Endothelial cell of umbilical vein (primary cell): ENCODE measurements at regions not wholly inside any gene's neighbourhood (a gene's known extent, or its start where the extent isn't known, plus 50 kb on each side); places are given as distances from the start of the nearest gene placed in this dataset.

Experiments used
- BruUV-seq: library from RNA; stranded (reverse); fragments of 400-500 nt; replicated peaks from 2 replicates; lab custom pipeline; 2021; lab: Mats Ljungman, UMichigan
- CTCF ChIA-PET: fragments of 300-600, 350-600 bp; sonication (Branson Sonifier 250); formaldehyde crosslinking; loops from one replicate; lab custom pipeline; 2021; ENCODE audit warnings: antibody characterized with exemption, inconsistent platforms; lab: Charles Lee
- POLR2A ChIA-PET: fragments of 300-600, 350-600 bp; sonication (Branson Sonifier 250); formaldehyde crosslinking; loops from one replicate; lab custom pipeline; 2021; ENCODE audit warnings: antibody characterized with exemption, inconsistent platforms; lab: Charles Lee
- DNase-seq: peaks from one replicate; pipeline ENCODE4 v3.0.0-alpha.2; 2011; ENCODE audit warnings: low read depth, low spot score
- FAIRE-seq: peaks from 2 replicates; lab custom pipeline; 2011; peaks lifted over from hg19 to GRCh38; lab: Jason Lieb, UNC
- H2AFZ ChIP-seq: 2 replicates; pipeline ENCODE4 v1.6.0; 2012; ENCODE audit warnings: low read depth, low read length, control low read depth, inconsistent platforms
- H3K27ac ChIP-seq: 2 replicates; pipeline ENCODE4 v1.5.1; 2011; ENCODE audit warnings: low read depth, mild to moderate bottlenecking, control low read depth, low read length, moderate library complexity; ENCODE audit not compliant: insufficient read depth
- H3K27me3 ChIP-seq, 2 experiments: 2 replicates each; pipeline versions ENCODE4 v1.6.0 to v1.6.1; 2011; ENCODE audit warnings: low read length in 2 of 2, mixed read lengths in 1 of 2; ENCODE audit not compliant: control insufficient read depth in 2 of 2, insufficient read depth in 2 of 2
- H3K36me3 ChIP-seq, 2 experiments: 2 replicates in 1 of 2; 3 replicates in 1 of 2; pipeline ENCODE4 v1.5.1; 2011; ENCODE audit warnings: low read length in 2 of 2, mild to moderate bottlenecking in 1 of 2, moderate library complexity in 1 of 2; ENCODE audit not compliant: control insufficient read depth in 2 of 2, insufficient read depth in 2 of 2; ENCODE audit errors: extremely low read depth in 1 of 2
- H3K4me1 ChIP-seq: 3 replicates; pipeline ENCODE4 v1.5.1; 2011; ENCODE audit warnings: mild to moderate bottlenecking, low read length; ENCODE audit not compliant: control insufficient read depth, insufficient read depth; ENCODE audit errors: extremely low read depth
- H3K4me2 ChIP-seq: 2 replicates; pipeline ENCODE4 v1.6.1; 2011; ENCODE audit warnings: low read length, control low read depth, mixed read lengths; ENCODE audit not compliant: insufficient read depth
- H3K4me3 ChIP-seq, 3 experiments: fragments of 200-600 bp in 1 of 3; sonication (generic), shearing (Covaris generic) in 1 of 3; replicated peaks in 1 of 3; 2 replicates each; pipeline ENCODE4 v1.5.1; 2011 to 2016; ENCODE audit warnings: control low read depth in 3 of 3, low read length in 3 of 3, mild to moderate bottlenecking in 2 of 3, inconsistent platforms in 1 of 3, low read depth in 1 of 3, moderate library complexity in 1 of 3; ENCODE audit not compliant: insufficient read depth in 1 of 3
- H3K79me2 ChIP-seq: 2 replicates; pipeline ENCODE4 v1.6.0; 2012; ENCODE audit warnings: low read length, inconsistent platforms; ENCODE audit not compliant: control insufficient read depth, insufficient read depth
- H3K9ac ChIP-seq: replicated peaks from 2 replicates; pipeline ENCODE3; 2011; ENCODE audit warnings: low read length, control low read depth; ENCODE audit not compliant: insufficient read depth; ENCODE audit errors: extremely low read depth
- H3K9me1 ChIP-seq: replicated peaks from 3 replicates; pipeline ENCODE4 v1.6.0; 2011; ENCODE audit warnings: mild to moderate bottlenecking, low read length; ENCODE audit not compliant: control insufficient read depth, insufficient read depth; ENCODE audit errors: extremely low read depth
- H3K9me3 ChIP-seq: replicated peaks from 2 replicates; pipeline ENCODE4 v1.5.1; 2012; ENCODE audit warnings: low read length, inconsistent platforms; ENCODE audit not compliant: control insufficient read depth, insufficient read depth
- H4K20me1 ChIP-seq: replicated peaks from 2 replicates; pipeline ENCODE3; 2011; ENCODE audit warnings: mild to moderate bottlenecking, low read length; ENCODE audit not compliant: control insufficient read depth, insufficient read depth; ENCODE audit errors: extremely low read depth
- CTCF ChIP-seq, 2 donors: IDR thresholded peaks; 1 replicate in 1 of 2; 2 replicates in 1 of 2; pipeline ENCODE4 v1.5.1; 2011; ENCODE audit warnings: low read length in 2 of 2, mild to moderate bottlenecking in 2 of 2, moderate library complexity in 2 of 2, control low read depth in 1 of 2, inconsistent platforms in 1 of 2, low read depth in 1 of 2; ENCODE audit not compliant: insufficient read depth in 1 of 2; ENCODE audit errors: extremely low read depth in 1 of 2
- FOS ChIP-seq: IDR thresholded peaks from 2 replicates; pipeline ENCODE4 v1.6.1; 2011; ENCODE audit warnings: mild to moderate bottlenecking, low read length, moderate library complexity, borderline replicate concordance; ENCODE audit not compliant: insufficient read depth
- GATA2 ChIP-seq: IDR thresholded peaks from 2 replicates; pipeline ENCODE4 v1.7.0; 2011; ENCODE audit warnings: low read depth, mild to moderate bottlenecking, moderate library complexity, mixed read lengths, low read length; ENCODE audit not compliant: insufficient read length, insufficient read depth
- JUN ChIP-seq: IDR thresholded peaks from 2 replicates; pipeline ENCODE4 v1.6.1; 2011; ENCODE audit warnings: borderline replicate concordance, low read depth; ENCODE audit not compliant: insufficient read length, insufficient read depth
- MAX ChIP-seq: IDR thresholded peaks from 2 replicates; pipeline ENCODE4 v1.6.1; 2011; ENCODE audit not compliant: insufficient read depth, insufficient read length
- POLR2A ChIP-seq: IDR thresholded peaks from 2 replicates; pipeline ENCODE4 v1.6.1; 2012; ENCODE audit warnings: low read depth, mild to moderate bottlenecking, control low read depth, low read length
- POLR2AphosphoS5 ChIP-seq: IDR thresholded peaks from 2 replicates; pipeline ENCODE4 v1.6.1; 2012; ENCODE audit warnings: low read depth, mild to moderate bottlenecking, control low read depth, low read length, moderate library complexity; ENCODE audit not compliant: insufficient read depth
- dilution Hi-C: fragments of 300-500 bp; cut with MboI; formaldehyde crosslinking; loops from one replicate; pipeline ENCODE4 v1.15.0; 2019; ENCODE audit warnings: low sequenced_read_pairs; ENCODE audit not compliant: extremely low pct_ligation_motif_present
- intact Hi-C: fragments of 100-400 bp; cut with micrococcal nuclease; formaldehyde crosslinking; loops from one replicate; pipeline ENCODE4 v1.10.0; 2022

GRCh38 chr4:103482471-103482870 lies 237.3 kb downstream of the TACR3 start:
- FAIRE-seq: no peak
- H3K9me3 ChIP-seq: no peaks in the 10 kb centered on the region
- H3K79me2 ChIP-seq: no peaks in the 10 kb centered on the region
- no peak overlapping the region for H3K9ac ChIP-seq
- POLR2A ChIA-PET: no interaction called here
- H3K9me1 ChIP-seq: no peaks in the 10 kb centered on the region
- no peak overlapping the region for H3K4me3 ChIP-seq
- no peaks in the 10 kb centered on the region for H4K20me1 ChIP-seq
- no peak overlapping the region for H3K27ac ChIP-seq
- dilution Hi-C loops: no loop called here
- no peak overlapping the region for H2AFZ ChIP-seq
- TF ChIP-seq POLR2A (no peak), POLR2AphosphoS5 (no peak)
- no peaks in the 10 kb centered on the region for H3K4me1 ChIP-seq
- intact Hi-C loops: no loop called here
- H3K4me2 ChIP-seq: no peak overlapping the region
- no peak for DNase-seq
- H3K36me3 ChIP-seq: no peaks in the 10 kb centered on the region
- no peaks in the 10 kb centered on the region for H3K27me3 ChIP-seq
- no TSS peak for BruUV-seq
- CTCF ChIA-PET: interaction anchor here (0.8 kb wide), 1 partner anchor 306 kb away, joined by 3 read pairs; no protein-coding TSS in a partner anchor

GRCh38 chr4:103478734-103479133 lies 241.1 kb downstream of the TACR3 start:
- H3K4me2 ChIP-seq: no peak overlapping the region
- H3K9me1 ChIP-seq: no peaks in the 10 kb centered on the region
- no peak overlapping the region for H3K9ac ChIP-seq
- H3K79me2 ChIP-seq: no peaks in the 10 kb centered on the region
- FAIRE-seq (no peak), DNase-seq (peak; percentile 4)
- no TSS peak for BruUV-seq
- CTCF ChIA-PET: interaction anchor here (1.0 to 2.7 kb wide), 2 partner anchors 307 to 436 kb away, joined by 4 to 23 read pairs; no protein-coding TSS in a partner anchor
- H3K4me1 ChIP-seq: no peaks in the 10 kb centered on the region
- no peak overlapping the region for H3K27ac ChIP-seq
- TF ChIP-seq MAX: no peak
- TF ChIP-seq GATA2: no peak
- no peak for TF ChIP-seq POLR2AphosphoS5
- TF ChIP-seq POLR2A: no peak
- no peak for TF ChIP-seq FOS
- TF ChIP-seq JUN: no peak
- no peak for TF ChIP-seq CTCF (IDR thresholded peaks at IDR 0.05; ENCODE audit: extremely low read depth in 1 of 2, insufficient read depth in 1 of 2, low read depth in 1 of 2, low read length in 2 of 2)
- intact Hi-C loops (loop anchor here (1.0 to 2.0 kb wide), 2 partner anchors 308 to 438 kb away; no protein-coding TSS in a partner anchor), dilution Hi-C loops (no loop called here)
- no peak overlapping the region for H3K4me3 ChIP-seq
- H2AFZ ChIP-seq: no peak overlapping the region
- H3K27me3 ChIP-seq: no peaks in the 10 kb centered on the region
- H3K9me3 ChIP-seq: no peaks in the 10 kb centered on the region
- H3K36me3 ChIP-seq: no peaks in the 10 kb centered on the region
- POLR2A ChIA-PET: no interaction called here
- no peaks in the 10 kb centered on the region for H4K20me1 ChIP-seq
